HG02970 (cell line): ENCODE measurements at regions not wholly inside any gene's neighbourhood (a gene's known extent, or its start where the extent isn't known, plus 50 kb on each side); places are given as distances from the start of the nearest gene placed in this dataset.
"Not testable (repeated sequence)": the region's sequence is repeated elsewhere in the genome, so short reads cannot be mapped to it uniquely, and the experiment has no call there.

ENCODE experiments used
- ATAC-seq: cut with Tn5 transposase; IDR thresholded peaks from one replicate; pipeline ENCODE4 v1.9.1; 2021; ENCODE audit warnings: mild to moderate bottlenecking, moderate library complexity, moderate number of reproducible peaks; ENCODE audit not compliant: unreplicated experiment, low FRiP score

- ATAC-seq = not testable (repeated sequence)
These were observed 184.7 kb downstream of the OSTF1 start for GRCh38 chr9:75273055-75273454.

- ATAC-seq = no peak
These were observed 186.5 kb downstream of the OSTF1 start for GRCh38 chr9:75274781-75275180.

GRCh38 chr9:75282047-75282446, 193.7 kb downstream of the OSTF1 start:
- no peak for ATAC-seq

GRCh38 chr9:75289332-75289731, 201.0 kb downstream of the OSTF1 start:
- no peak for ATAC-seq

- ATAC-seq = no peak
These were observed 211.0 kb downstream of the OSTF1 start for GRCh38 chr9:75299324-75299723.

- ATAC-seq = no peak
These were observed 245.3 kb downstream of the OSTF1 start for GRCh38 chr9:75333624-75334023.

GRCh38 chr9:75358846-75359245, 270.5 kb downstream of the OSTF1 start:
- no peak for ATAC-seq

GRCh38 chr9:75359638-75360037, 271.3 kb downstream of the OSTF1 start:
- no peak for ATAC-seq

GRCh38 chr9:75360252-75360651, 271.9 kb downstream of the OSTF1 start:
- ATAC-seq = no peak

- ATAC-seq = not testable (repeated sequence)
These were observed 274.1 kb downstream of the OSTF1 start for GRCh38 chr9:75362446-75362845.

- no peak for ATAC-seq
These were observed 276.9 kb downstream of the OSTF1 start for GRCh38 chr9:75365196-75365595.

- ATAC-seq = no peak
These were observed 281.7 kb downstream of the OSTF1 start for GRCh38 chr9:75369989-75370388.

GRCh38 chr9:75372499-75373268, 284.4 kb downstream of the OSTF1 start:
- no peak for ATAC-seq

GRCh38 chr9:75376680-75377254, 288.5 kb downstream of the OSTF1 start:
- no peak for ATAC-seq

GRCh38 chr9:75378036-75378435, 289.7 kb downstream of the OSTF1 start:
- no peak for ATAC-seq

- no peak for ATAC-seq
These were observed 290.6 kb downstream of the OSTF1 start for GRCh38 chr9:75378926-75379325.

- no peak for ATAC-seq
These were observed 293.8 kb downstream of the OSTF1 start for GRCh38 chr9:75382126-75382525.

- not testable (repeated sequence) for ATAC-seq
These were observed 295.2 kb downstream of the OSTF1 start for GRCh38 chr9:75383420-75384034.

- no peak for ATAC-seq
These were observed 296.9 kb downstream of the OSTF1 start for GRCh38 chr9:75385236-75385635.

- no peak for ATAC-seq
These were observed 300.8 kb downstream of the OSTF1 start for GRCh38 chr9:75389101-75389500.

GRCh38 chr9:75390951-75391350, 302.6 kb downstream of the OSTF1 start:
- no peak for ATAC-seq

- no peak for ATAC-seq
These were observed 303.2 kb downstream of the OSTF1 start for GRCh38 chr9:75391497-75391896.
